Keratinocyte (primary cell): ENCODE measurements at regions not wholly inside any gene's neighbourhood (a gene's known extent, or its start where the extent isn't known, plus 50 kb on each side); places are given as distances from the start of the nearest gene placed in this dataset.

Experiments used
- CTCF ChIP-seq, 3 experiments: IDR thresholded peaks in 1 of 3; conservative IDR thresholded peaks in 1 of 3; optimal IDR thresholded peaks in 1 of 3; 2 replicates in 2 of 3; 3 replicates in 1 of 3; pipeline versions ENCODE3 to v1.5.1; 2011; ENCODE audit warnings: low read length in 3 of 3, mild to moderate bottlenecking in 3 of 3, moderate library complexity in 2 of 3, control low read depth in 1 of 3, inconsistent platforms in 1 of 3; ENCODE audit not compliant: insufficient read depth in 2 of 3; ENCODE audit errors: extremely low read depth in 1 of 3
- EZH2 ChIP-seq: IDR thresholded peaks from one replicate; pipeline ENCODE4 v1.6.1; 2012; ENCODE audit warnings: inconsistent platforms, mild to moderate bottlenecking, low read length, moderate library complexity

- TF ChIP-seq CTCF (optimal IDR thresholded peaks at IDR 0.05 in 1 of 3, IDR thresholded peaks at IDR 0.05 in 1 of 3, conservative IDR thresholded peaks at IDR 0.05 in 1 of 3; ENCODE audit: extremely low read depth in 1 of 3, insufficient read depth in 2 of 3, low read length in 3 of 3) (no peak), EZH2 (no peak)
Measured at GRCh38 chr7:113504142-113504541, 385.8 kb upstream of the SMIM30 start.
